Right cardiac atrium (tissue), 5 donors: ENCODE measurements at regions not wholly inside any gene's neighbourhood (a gene's known extent, or its start where the extent isn't known, plus 50 kb on each side); places are given as distances from the start of the nearest gene placed in this dataset.

Experiments
- ATAC-seq, 2 donors: fragments of 200-7000 bp; cut with Tn5 transposase; one replicate each; pipeline versions ENCODE4 v1.8.0 to v1.9.1; 2020; ENCODE audit warnings: moderate library complexity in 2 of 2, mild to moderate bottlenecking in 1 of 2
- DNase-seq, 3 donors: peaks; one replicate each; pipeline ENCODE4 v3.0.0-alpha.2; 2020
- H3K27ac ChIP-seq: one replicate; pipeline ENCODE4 v1.5.1; 2013; ENCODE audit warnings: mild to moderate bottlenecking, low read length, control low read depth, moderate library complexity
- H3K27me3 ChIP-seq: one replicate; pipeline ENCODE4 v1.6.1; 2013; ENCODE audit not compliant: control insufficient read depth, insufficient read depth
- H3K4me1 ChIP-seq: one replicate; pipeline ENCODE4 v1.6.1; 2013; ENCODE audit warnings: low read length; ENCODE audit not compliant: control insufficient read depth, insufficient read depth
- H3K4me3 ChIP-seq: one replicate; pipeline ENCODE4 v1.5.1; 2013; ENCODE audit warnings: low read length, control low read depth
- H3K9me3 ChIP-seq: one replicate; pipeline ENCODE4 v1.6.1; 2013; ENCODE audit warnings: low read length; ENCODE audit not compliant: control insufficient read depth
- WGBS: extraction: QIAGEN DNeasy Blood & Tissue Kit; methylation state at CpG from one replicate; pipeline ENCODE4 v1.1.7; 2013; 5-methylcytosine and 5-hydroxymethylcytosine counted together
- intact Hi-C, 4 donors: fragments of 100-400 bp; cut with DNase I; formaldehyde crosslinking; loops; one replicate each; pipeline versions ENCODE4 v1.11.0 to v1.14.0; 2022 to 2023
- donor health status: healthy with polysubstance abuse.
- donor health status: DM: no; HTN: yes; CAD: no.
- donor health status: DM: no; HTN: no; CAD: no.
- donor health status: DM: no; HTN: yes; CAD: no; lungs with severe emphysema.
- donor health status: DM: yes; HTN: yes; CAD: no.

GRCh38 chr6:44500074-44500473, 112.6 kb downstream of the CDC5L start:
- intact Hi-C loops = no loop called here
- Histone ChIP-seq H3K27ac (no peak overlapping the region), H3K4me3 (no peak overlapping the region), H3K27me3 (no peaks in the 10 kb centered on the region), H3K9me3 (peaks cover 2% of the 10 kb centered on the region), H3K4me1 (no peaks in the 10 kb centered on the region)
- 94% methylated on average over 6 of the region's 6 CpGs for WGBS
- ATAC-seq (no peak), DNase-seq (no peak)

GRCh38 chr6:44503471-44503870, 116.0 kb downstream of the CDC5L start:
- H3K27ac ChIP-seq = no peak overlapping the region
- H3K27me3 ChIP-seq = no peaks in the 10 kb centered on the region
- ATAC-seq (no peak), DNase-seq (no peak)
- 67% methylated on average over 4 of the region's 4 CpGs for WGBS
- intact Hi-C loops = no loop called here
- no peaks in the 10 kb centered on the region for H3K4me1 ChIP-seq
- no peak overlapping the region for H3K4me3 ChIP-seq
- H3K9me3 ChIP-seq = peaks cover 2% of the 10 kb centered on the region

GRCh38 chr6:44504301-44504791, 116.8 kb downstream of the CDC5L start:
- no peak for ATAC-seq
- H3K27ac ChIP-seq = no peak overlapping the region
- 43% methylated on average over 5 of the region's 5 CpGs for WGBS

GRCh38 chr6:44505751-44506150, 118.2 kb downstream of the CDC5L start:
- Histone ChIP-seq H3K4me3 (no peak overlapping the region), H3K9me3 (peaks cover 2% of the 10 kb centered on the region), H3K27ac (no peak overlapping the region), H3K27me3 (no peaks in the 10 kb centered on the region), H3K4me1 (no peaks in the 10 kb centered on the region)
- DNase-seq = no peak
- intact Hi-C loops = no loop called here
- ATAC-seq = no peak
- WGBS = 80% methylated on average over 4 of the region's 4 CpGs

More at GRCh38 chr6:44504301-44504791, 116.8 kb downstream of the CDC5L start:
- Histone ChIP-seq H3K4me3 (no peak overlapping the region), H3K27me3 (no peaks in the 10 kb centered on the region), H3K9me3 (peaks cover 2% of the 10 kb centered on the region), H3K4me1 (no peaks in the 10 kb centered on the region)
- DNase-seq = no peak
- intact Hi-C loops = no loop called here

- no peak for DNase-seq
- no peaks in the 10 kb centered on the region for H3K4me1 ChIP-seq
- intact Hi-C loops = no loop called here
- WGBS = 88% methylated on average over 1 of the region's 1 CpG
- H3K9me3 ChIP-seq = no peaks in the 10 kb centered on the region
- H3K27me3 ChIP-seq = no peaks in the 10 kb centered on the region
- H3K27ac ChIP-seq = no peak overlapping the region
- H3K4me3 ChIP-seq = no peak overlapping the region
- no peak for ATAC-seq
These were observed 119.5 kb downstream of the CDC5L start for GRCh38 chr6:44507014-44507413.

GRCh38 chr6:44508646-44509045, 121.1 kb downstream of the CDC5L start:
- H3K4me1 ChIP-seq = peaks cover 3% of the 10 kb centered on the region
- ATAC-seq = no peak
- H3K4me3 ChIP-seq = no peak overlapping the region
- no peak for DNase-seq
- H3K27me3 ChIP-seq = no peaks in the 10 kb centered on the region
- no peak overlapping the region for H3K27ac ChIP-seq
- no peaks in the 10 kb centered on the region for H3K9me3 ChIP-seq
- intact Hi-C loops = no loop called here
- 91% methylated on average over 1 of the region's 1 CpG for WGBS

- 63% methylated on average over 3 of the region's 3 CpGs for WGBS
- no peak overlapping the region for H3K4me3 ChIP-seq
- no peak overlapping the region for H3K27ac ChIP-seq
- no peaks in the 10 kb centered on the region for H3K9me3 ChIP-seq
- no peaks in the 10 kb centered on the region for H3K27me3 ChIP-seq
- H3K4me1 ChIP-seq = peaks cover 3% of the 10 kb centered on the region
- ATAC-seq = no peak
- no peak for DNase-seq
- intact Hi-C loops = no loop called here
These were observed 123.6 kb downstream of the CDC5L start for GRCh38 chr6:44511126-44511525.

- intact Hi-C loops = no loop called here
- H3K4me3 ChIP-seq = no peak overlapping the region
- H3K9me3 ChIP-seq = no peaks in the 10 kb centered on the region
- DNase-seq (peak in 2 of 3 donors; percentile 37 to 67), ATAC-seq (peak; percentile 83 to 94)
- H3K4me1 ChIP-seq = peaks cover 3% of the 10 kb centered on the region
- no peaks in the 10 kb centered on the region for H3K27me3 ChIP-seq
- H3K27ac ChIP-seq = no peak overlapping the region
- 56% methylated on average over 7 of the region's 7 CpGs for WGBS
These were observed 125.6 kb downstream of the CDC5L start for GRCh38 chr6:44512868-44513741.

GRCh38 chr6:44514085-44514484, 126.6 kb downstream of the CDC5L start:
- ATAC-seq = no peak
- no peaks in the 10 kb centered on the region for H3K9me3 ChIP-seq
- WGBS = 95% methylated on average over 2 of the region's 2 CpGs
- no peaks in the 10 kb centered on the region for H3K27me3 ChIP-seq
- peaks cover 3% of the 10 kb centered on the region for H3K4me1 ChIP-seq
- H3K27ac ChIP-seq = no peak overlapping the region
- no peak overlapping the region for H3K4me3 ChIP-seq
- intact Hi-C loops = no loop called here
- no peak for DNase-seq

GRCh38 chr6:44514576-44515193, 127.2 kb downstream of the CDC5L start:
- ATAC-seq (no peak), DNase-seq (no peak)
- H3K27ac ChIP-seq = no peak overlapping the region
- intact Hi-C loops = no loop called here
- peaks cover 3% of the 10 kb centered on the region for H3K4me1 ChIP-seq
- no peak overlapping the region for H3K4me3 ChIP-seq
- 89% methylated on average over 3 of the region's 3 CpGs for WGBS
- no peaks in the 10 kb centered on the region for H3K27me3 ChIP-seq
- no peaks in the 10 kb centered on the region for H3K9me3 ChIP-seq

- WGBS = 93% methylated on average over 4 of the region's 4 CpGs
- Histone ChIP-seq H3K27me3 (no peaks in the 10 kb centered on the region), H3K4me1 (no peaks in the 10 kb centered on the region), H3K27ac (no peak overlapping the region), H3K9me3 (no peaks in the 10 kb centered on the region), H3K4me3 (no peak overlapping the region)
- DNase-seq = no peak
- ATAC-seq = no peak
- intact Hi-C loops = no loop called here
These were observed 135.4 kb downstream of the CDC5L start for GRCh38 chr6:44522871-44523270.
